PC-9 (cell line): ENCODE measurements at regions not wholly inside any gene's neighbourhood (a gene's known extent, or its start where the extent isn't known, plus 50 kb on each side); places are given as distances from the start of the nearest gene placed in this dataset.

Experiments
- BruUV-seq: library from RNA; stranded (reverse); fragments of 400-500 nt; replicated peaks from 2 replicates; lab custom pipeline; 2021; lab: Mats Ljungman, UMichigan
- CTCF ChIA-PET: fragments of 300-600 bp; sonication (Branson Sonifier 250); formaldehyde crosslinking; loops from one replicate; lab custom pipeline; 2022; ENCODE audit warnings: antibody characterized with exemption; lab: Charles Lee
- POLR2A ChIA-PET: fragments of 300-600 bp; sonication (Branson Sonifier 250); formaldehyde crosslinking; loops from one replicate; lab custom pipeline; 2022; ENCODE audit warnings: antibody characterized with exemption; ENCODE audit not compliant: unreplicated experiment; lab: Charles Lee
- DNase-seq, 2 experiments: peaks; one replicate each; pipeline versions ENCODE4 v3.0.0 to v3.0.0-alpha.2; 2015 to 2022; ENCODE audit warnings: mixed read lengths in 1 of 2
- H2AFZ ChIP-seq: fragments of 200-600 bp; sonication (generic); 2 replicates; pipeline ENCODE4 v1.8.1; 2017; ENCODE audit warnings: antibody characterized with exemption
- H3F3A ChIP-seq: fragments of 200-600 bp; sonication (generic); 2 replicates; pipeline ENCODE4 v1.8.1; 2017; ENCODE audit warnings: antibody characterized with exemption, mild to moderate bottlenecking, low read depth; ENCODE audit not compliant: insufficient read depth
- H3K27ac ChIP-seq: fragments of 200-600 bp; sonication (generic); 2 replicates; pipeline ENCODE4 v1.6.1; 2016; ENCODE audit warnings: mixed run types
- H3K27me3 ChIP-seq: fragments of 200-600 bp; sonication (generic); 2 replicates; pipeline ENCODE4 v1.6.1; 2016; ENCODE audit warnings: low read depth, mixed run types; ENCODE audit not compliant: insufficient read depth
- H3K36me3 ChIP-seq: fragments of 200-600 bp; sonication (generic); 2 replicates; pipeline ENCODE4 v1.6.1; 2016; ENCODE audit warnings: low read depth, mixed run types
- H3K4me1 ChIP-seq: fragments of 200-600 bp; sonication (generic); replicated peaks from 2 replicates; pipeline ENCODE4 v1.6.1; 2016; ENCODE audit warnings: mixed run types; ENCODE audit not compliant: insufficient read depth
- H3K4me2 ChIP-seq: fragments of 200-600 bp; sonication (generic); 2 replicates; pipeline ENCODE4 v1.6.1; 2017; ENCODE audit warnings: mixed run types
- H3K4me3 ChIP-seq: fragments of 200-600 bp; sonication (generic); 2 replicates; pipeline ENCODE4 v1.6.1; 2016; ENCODE audit warnings: mixed run types
- H3K79me2 ChIP-seq: fragments of 200-600 bp; sonication (generic); 2 replicates; pipeline ENCODE4 v1.6.1; 2017; ENCODE audit warnings: low read depth, mixed run types
- H3K9me2 ChIP-seq: fragments of 200-600 bp; sonication (generic); 2 replicates; pipeline ENCODE4 v1.8.1; 2017; ENCODE audit warnings: mild to moderate bottlenecking; ENCODE audit not compliant: insufficient read depth
- H3K9me3 ChIP-seq: fragments of 200-600 bp; sonication (generic); 2 replicates; pipeline ENCODE4 v1.8.1; 2016; ENCODE audit warnings: low read depth; ENCODE audit not compliant: insufficient read depth
- H4K20me1 ChIP-seq: fragments of 200-600 bp; sonication (generic); 2 replicates; pipeline ENCODE4 v1.8.1; 2017; ENCODE audit not compliant: insufficient read depth
- CTCF ChIP-seq: fragments of 200-600 bp; sonication (generic); conservative IDR thresholded peaks from 2 replicates; pipeline ENCODE4 v1.6.1; 2017; ENCODE audit warnings: mixed run types, antibody characterized with exemption, mild to moderate bottlenecking, moderate library complexity
- EZH2 ChIP-seq: fragments of 200-600 bp; sonication (generic); IDR thresholded peaks from 2 replicates; pipeline ENCODE4 v1.8.0; 2017; ENCODE audit warnings: antibody characterized with exemption, low read depth
- intact Hi-C: fragments of 100-400 bp; cut with micrococcal nuclease; formaldehyde crosslinking; loops from one replicate; pipeline ENCODE4 v1.10.0; 2022; ENCODE audit not compliant: unreplicated experiment

GRCh38 chr17:14488958-14489550 lies 188.2 kb downstream of the HS3ST3B1 start:
- TF ChIP-seq CTCF (no peak), EZH2 (no peak)
- BruUV-seq, result no TSS peak

GRCh38 chr17:14487068-14487467 lies 186.2 kb downstream of the HS3ST3B1 start:
- CTCF ChIA-PET, result no interaction called here
- H3F3A ChIP-seq, result no peaks in the 10 kb centered on the region
- H3K9me3 ChIP-seq, result no peaks in the 10 kb centered on the region
- no peak for TF ChIP-seq CTCF
- H3K4me3 ChIP-seq, result no peak overlapping the region
- H2AFZ ChIP-seq, result no peak overlapping the region
- POLR2A ChIA-PET, result no interaction called here
- H3K27ac ChIP-seq, result no peak overlapping the region
- H3K4me1 ChIP-seq, result no peaks in the 10 kb centered on the region
- no peaks in the 10 kb centered on the region for H4K20me1 ChIP-seq
- H3K36me3 ChIP-seq, result no peaks in the 10 kb centered on the region
- no peaks in the 10 kb centered on the region for H3K27me3 ChIP-seq
- no peak for DNase-seq
- no peaks in the 10 kb centered on the region for H3K9me2 ChIP-seq
- intact Hi-C loops, result no loop called here
- H3K4me2 ChIP-seq, result no peak overlapping the region
- no TSS peak for BruUV-seq
- H3K79me2 ChIP-seq, result no peaks in the 10 kb centered on the region

More at GRCh38 chr17:14488958-14489550, 188.2 kb downstream of the HS3ST3B1 start:
- ChIA-PET CTCF (no interaction called here), POLR2A (no interaction called here)
- Histone ChIP-seq H3K79me2 (no peaks in the 10 kb centered on the region), H2AFZ (no peak overlapping the region), H3K4me2 (no peak overlapping the region), H3K27ac (no peak overlapping the region), H3K4me1 (no peaks in the 10 kb centered on the region), H4K20me1 (no peaks in the 10 kb centered on the region), H3K36me3 (no peaks in the 10 kb centered on the region), H3K9me3 (no peaks in the 10 kb centered on the region), H3K4me3 (no peak overlapping the region), H3K9me2 (no peaks in the 10 kb centered on the region), H3K27me3 (no peaks in the 10 kb centered on the region), H3F3A (no peaks in the 10 kb centered on the region)
- intact Hi-C loops, result no loop called here
- DNase-seq, result no peak

GRCh38 chr17:14482715-14483114 lies 181.8 kb downstream of the HS3ST3B1 start:
- no peak for TF ChIP-seq EZH2
- TF ChIP-seq CTCF, result no peak
- CTCF ChIA-PET, result no interaction called here
- H3K27me3 ChIP-seq, result no peaks in the 10 kb centered on the region
- intact Hi-C loops, result no loop called here
- no peak overlapping the region for H3K27ac ChIP-seq
- no peak overlapping the region for H3K4me2 ChIP-seq
- no peaks in the 10 kb centered on the region for H3K9me2 ChIP-seq
- H4K20me1 ChIP-seq, result no peaks in the 10 kb centered on the region
- POLR2A ChIA-PET, result no interaction called here
- no peak overlapping the region for H2AFZ ChIP-seq
- H3K4me1 ChIP-seq, result no peaks in the 10 kb centered on the region
- H3F3A ChIP-seq, result no peaks in the 10 kb centered on the region
- no peaks in the 10 kb centered on the region for H3K36me3 ChIP-seq
- no peak for DNase-seq
- BruUV-seq, result no TSS peak
- H3K4me3 ChIP-seq, result no peak overlapping the region
- H3K79me2 ChIP-seq, result no peaks in the 10 kb centered on the region
- no peaks in the 10 kb centered on the region for H3K9me3 ChIP-seq
